NCI-H128 (cell line): ENCODE measurements at regions not wholly inside any gene's neighbourhood (a gene's known extent, or its start where the extent isn't known, plus 50 kb on each side); places are given as distances from the start of the nearest gene placed in this dataset.
A peak's percentile ranks its signal among the peaks of the same experiment; 100 is the strongest.

Experiments
- DNase-seq: peaks from one replicate; lab custom pipeline; 2025; ENCODE audit not compliant: unreplicated experiment; lab: John Stamatoyannopoulos, UW

- no peak for DNase-seq
Measured at GRCh38 chr13:109448629-109449028, 337.8 kb downstream of the IRS2 start.

- DNase-seq, result no peak
Measured at GRCh38 chr13:109447667-109448066, 338.7 kb downstream of the IRS2 start.

- no peak for DNase-seq
Measured at GRCh38 chr13:109440320-109440719, 346.1 kb downstream of the IRS2 start.

- DNase-seq, result no peak
Measured at GRCh38 chr13:109439813-109440212, 346.6 kb downstream of the IRS2 start.

- DNase-seq, result no peak
Measured at GRCh38 chr13:109436841-109437240, 349.5 kb downstream of the IRS2 start.

- DNase-seq, result no peak
Measured at GRCh38 chr13:109436055-109436622, 350.2 kb downstream of the IRS2 start.

- DNase-seq, result no peak
Measured at GRCh38 chr13:109431217-109431616, 355.2 kb downstream of the IRS2 start.

GRCh38 chr13:109428146-109428545 lies 358.2 kb downstream of the IRS2 start:
- no peak for DNase-seq

- DNase-seq, result no peak
Measured at GRCh38 chr13:109427695-109428094, 358.7 kb downstream of the IRS2 start.

GRCh38 chr13:109427148-109427547 lies 359.2 kb downstream of the IRS2 start:
- DNase-seq, result no peak

GRCh38 chr13:109426690-109426990 lies 359.7 kb downstream of the IRS2 start:
- DNase-seq, result no peak

GRCh38 chr13:109425821-109426689 lies 360.3 kb downstream of the IRS2 start:
- no peak for DNase-seq

- no peak for DNase-seq
Measured at GRCh38 chr13:109422161-109422560, 364.2 kb downstream of the IRS2 start.

- DNase-seq, result no peak
Measured at GRCh38 chr13:109419896-109420295, 366.5 kb downstream of the IRS2 start.

GRCh38 chr13:109418111-109418510 lies 368.3 kb downstream of the IRS2 start:
- DNase-seq, result no peak

GRCh38 chr13:109416001-109416400 lies 370.4 kb downstream of the IRS2 start:
- no peak for DNase-seq

GRCh38 chr13:109415057-109415456 lies 371.3 kb downstream of the IRS2 start:
- no peak for DNase-seq

- DNase-seq, result peak; percentile 24
Measured at GRCh38 chr13:109412283-109412901, 374.0 kb downstream of the IRS2 start.

GRCh38 chr13:109410868-109411267 lies 375.5 kb downstream of the IRS2 start:
- DNase-seq, result no peak

GRCh38 chr13:109408591-109409382 lies 377.6 kb downstream of the IRS2 start:
- no peak for DNase-seq

GRCh38 chr13:109406376-109406992 lies 379.9 kb downstream of the IRS2 start:
- no peak for DNase-seq
